MCF 10A (cell line): ENCODE measurements at regions not wholly inside any gene's neighbourhood (a gene's known extent, or its start where the extent isn't known, plus 50 kb on each side); places are given as distances from the start of the nearest gene placed in this dataset.

Source experiments
- BruUV-seq: library from RNA; stranded (reverse); fragments of 400-500 nt; replicated peaks from 2 replicates; lab custom pipeline; 2021; lab: Mats Ljungman, UMichigan
- CTCF ChIA-PET: fragments of 300-600 bp; sonication (Branson Sonifier 250); formaldehyde crosslinking; extraction: SDS; loops from one replicate; lab custom pipeline; 2021; ENCODE audit warnings: antibody characterized with exemption, inconsistent platforms; lab: Yijun Ruan, JAX
- POLR2A ChIA-PET: fragments of 300-600, 350-650 bp; sonication (Branson Sonifier 250); formaldehyde crosslinking; extraction: SDS; loops from one replicate; lab custom pipeline; 2020; ENCODE audit warnings: antibody characterized with exemption, inconsistent platforms; lab: Yijun Ruan, JAX
- DNase-seq: peaks from one replicate; pipeline ENCODE4 v3.0.0-alpha.2; 2018; ENCODE audit not compliant: unreplicated experiment
- H3K27ac Mint-ChIP-seq: one replicate; pipeline ENCODE4 v1.8.0; 2022; ENCODE audit warnings: mild to moderate bottlenecking, low read depth, mixed read lengths; ENCODE audit not compliant: unreplicated experiment
- H3K27me3 Mint-ChIP-seq: one replicate; pipeline ENCODE4 v1.8.0; 2022; ENCODE audit warnings: mixed read lengths; ENCODE audit not compliant: insufficient read depth, unreplicated experiment
- H3K36me3 Mint-ChIP-seq: one replicate; pipeline ENCODE4 v1.8.0; 2022; ENCODE audit warnings: mild to moderate bottlenecking, moderate library complexity, mixed read lengths; ENCODE audit not compliant: insufficient read depth, unreplicated experiment
- H3K4me1 Mint-ChIP-seq: one replicate; pipeline ENCODE4 v1.8.0; 2022; ENCODE audit warnings: mixed read lengths; ENCODE audit not compliant: insufficient read depth, unreplicated experiment
- H3K4me3 Mint-ChIP-seq: one replicate; pipeline ENCODE4 v1.8.0; 2022; ENCODE audit warnings: mild to moderate bottlenecking, moderate library complexity, mixed read lengths; ENCODE audit not compliant: unreplicated experiment
- H3K9me3 Mint-ChIP-seq: one replicate; pipeline ENCODE4 v1.8.0; 2022; ENCODE audit warnings: mixed read lengths; ENCODE audit not compliant: unreplicated experiment
- intact Hi-C: fragments of 100-400 bp; cut with micrococcal nuclease; formaldehyde crosslinking; loops from 2 replicates; pipeline ENCODE4 v1.14.1; 2022
- TF ChIP-seq, protein P1 (sequence below): fragments of 200-600 bp; IDR thresholded peaks from one replicate; pipeline ENCODE4 v1.8.0; 2022; ENCODE audit warnings: antibody characterized with exemption, mild to moderate bottlenecking; ENCODE audit not compliant: unreplicated experiment

DNA sequence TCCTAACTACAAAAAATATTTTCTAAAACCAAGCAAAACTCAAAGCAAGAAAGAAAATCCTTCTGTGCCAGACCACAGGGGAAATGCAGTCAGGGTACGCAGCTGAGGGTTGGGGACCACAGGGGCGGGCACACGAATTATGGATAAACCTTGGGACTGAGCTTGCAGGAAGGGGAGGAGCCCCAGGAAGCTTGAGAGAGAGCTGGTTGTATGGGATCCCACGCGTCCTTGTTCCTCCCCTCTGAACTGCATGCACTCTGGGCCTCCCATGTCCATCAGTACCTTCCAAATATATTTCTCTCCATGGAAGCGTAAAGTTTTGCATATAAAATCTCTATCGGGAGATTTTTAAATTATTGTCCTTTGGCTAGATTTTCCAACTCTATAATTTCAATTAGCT lies 673.4 kb downstream of the TBC1D22A start:
- BruUV-seq, result no TSS peak
- no peak overlapping the region for H3K4me3 Mint-ChIP-seq
- peaks cover 8% of the 10 kb centered on the region for H3K27me3 Mint-ChIP-seq
- TF ChIP-seq, protein P1, sequence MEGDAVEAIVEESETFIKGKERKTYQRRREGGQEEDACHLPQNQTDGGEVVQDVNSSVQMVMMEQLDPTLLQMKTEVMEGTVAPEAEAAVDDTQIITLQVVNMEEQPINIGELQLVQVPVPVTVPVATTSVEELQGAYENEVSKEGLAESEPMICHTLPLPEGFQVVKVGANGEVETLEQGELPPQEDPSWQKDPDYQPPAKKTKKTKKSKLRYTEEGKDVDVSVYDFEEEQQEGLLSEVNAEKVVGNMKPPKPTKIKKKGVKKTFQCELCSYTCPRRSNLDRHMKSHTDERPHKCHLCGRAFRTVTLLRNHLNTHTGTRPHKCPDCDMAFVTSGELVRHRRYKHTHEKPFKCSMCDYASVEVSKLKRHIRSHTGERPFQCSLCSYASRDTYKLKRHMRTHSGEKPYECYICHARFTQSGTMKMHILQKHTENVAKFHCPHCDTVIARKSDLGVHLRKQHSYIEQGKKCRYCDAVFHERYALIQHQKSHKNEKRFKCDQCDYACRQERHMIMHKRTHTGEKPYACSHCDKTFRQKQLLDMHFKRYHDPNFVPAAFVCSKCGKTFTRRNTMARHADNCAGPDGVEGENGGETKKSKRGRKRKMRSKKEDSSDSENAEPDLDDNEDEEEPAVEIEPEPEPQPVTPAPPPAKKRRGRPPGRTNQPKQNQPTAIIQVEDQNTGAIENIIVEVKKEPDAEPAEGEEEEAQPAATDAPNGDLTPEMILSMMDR, result no peak
- no peaks in the 10 kb centered on the region for H3K36me3 Mint-ChIP-seq
- ChIA-PET CTCF (interaction anchor here (0.6 kb wide), 1 partner anchor 21 kb away, joined by 3 read pairs; no protein-coding TSS in a partner anchor), POLR2A (no interaction called here)
- no peak overlapping the region for H3K27ac Mint-ChIP-seq
- H3K4me1 Mint-ChIP-seq, result no peaks in the 10 kb centered on the region
- DNase-seq, result no peak
- peaks cover 24% of the 10 kb centered on the region for H3K9me3 Mint-ChIP-seq
- intact Hi-C loops, result no loop called here

DNA sequence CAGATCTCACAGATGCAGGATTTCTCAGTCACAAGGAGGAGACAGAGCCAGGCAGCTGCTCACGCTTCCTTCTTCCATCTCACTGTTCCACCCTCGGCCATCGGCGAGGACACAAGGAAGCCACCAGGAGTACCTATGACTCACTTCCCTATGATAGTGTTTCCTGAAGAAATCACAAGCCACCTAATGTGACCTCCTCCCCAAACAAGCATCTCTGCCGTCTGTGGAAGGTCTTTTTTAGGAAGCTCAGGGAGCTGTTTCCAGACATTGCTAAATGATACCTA lies 672.7 kb downstream of the TBC1D22A start:
- ChIA-PET CTCF (no interaction called here), POLR2A (no interaction called here)
- TF ChIP-seq, protein P1, result no peak
- H3K27ac Mint-ChIP-seq, result no peak overlapping the region
- no peaks in the 10 kb centered on the region for H3K36me3 Mint-ChIP-seq
- H3K4me3 Mint-ChIP-seq, result no peak overlapping the region
- BruUV-seq, result no TSS peak
- DNase-seq, result no peak
- intact Hi-C loops, result no loop called here
- H3K27me3 Mint-ChIP-seq, result peaks cover 8% of the 10 kb centered on the region
- H3K4me1 Mint-ChIP-seq, result no peaks in the 10 kb centered on the region
- peaks cover 17% of the 10 kb centered on the region for H3K9me3 Mint-ChIP-seq

DNA sequence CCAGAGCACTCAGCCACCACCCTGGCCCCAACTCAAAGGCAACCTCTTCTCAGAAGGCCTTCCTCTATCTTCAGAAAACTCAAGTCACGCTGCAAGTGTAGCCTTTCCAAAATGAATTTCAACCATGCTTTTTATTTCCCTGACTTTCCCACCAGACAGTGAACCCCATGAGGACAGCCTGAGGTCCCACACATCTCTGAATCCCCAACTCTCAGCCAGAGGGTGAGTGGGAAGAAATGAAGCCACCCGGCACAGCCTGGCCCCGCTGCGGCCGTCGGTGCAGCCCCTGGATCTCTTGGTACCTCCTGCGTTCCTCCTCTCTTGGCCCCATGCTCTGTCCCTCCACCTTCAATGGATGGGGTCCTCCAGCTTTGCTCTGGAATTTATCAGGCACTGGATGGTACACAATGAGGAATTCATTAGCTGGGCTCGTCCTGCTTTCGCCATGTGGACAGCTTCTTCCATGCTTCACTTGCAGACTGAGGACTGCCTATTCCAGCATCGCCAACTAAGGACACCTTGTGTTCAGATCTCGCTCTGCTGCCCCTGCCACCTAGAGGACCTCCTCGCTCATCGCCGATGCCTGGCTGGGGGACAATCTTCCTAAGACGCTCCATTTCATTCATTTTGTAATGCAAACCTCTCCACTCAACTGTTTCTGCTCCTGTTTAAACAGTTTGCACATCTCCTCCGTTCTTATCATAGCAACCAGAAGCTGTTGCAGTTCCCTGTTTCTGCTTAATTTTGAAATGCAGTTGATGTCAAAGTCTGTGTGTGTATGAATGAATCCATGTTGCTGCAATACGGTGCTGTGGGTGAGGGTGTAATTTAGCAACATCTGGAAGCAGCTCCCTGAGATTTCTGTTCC lies 672.1 kb downstream of the TBC1D22A start:
- DNase-seq, result no peak
- Mint-ChIP-seq H3K4me1 (no peaks in the 10 kb centered on the region), H3K4me3 (no peak overlapping the region), H3K9me3 (peaks cover 20% of the 10 kb centered on the region), H3K27me3 (peaks cover 8% of the 10 kb centered on the region), H3K36me3 (no peaks in the 10 kb centered on the region), H3K27ac (no peak overlapping the region)
- ChIA-PET POLR2A (no interaction called here), CTCF (no interaction called here)
- intact Hi-C loops, result no loop called here
- TF ChIP-seq, protein P1, result no peak
- no TSS peak for BruUV-seq

DNA sequence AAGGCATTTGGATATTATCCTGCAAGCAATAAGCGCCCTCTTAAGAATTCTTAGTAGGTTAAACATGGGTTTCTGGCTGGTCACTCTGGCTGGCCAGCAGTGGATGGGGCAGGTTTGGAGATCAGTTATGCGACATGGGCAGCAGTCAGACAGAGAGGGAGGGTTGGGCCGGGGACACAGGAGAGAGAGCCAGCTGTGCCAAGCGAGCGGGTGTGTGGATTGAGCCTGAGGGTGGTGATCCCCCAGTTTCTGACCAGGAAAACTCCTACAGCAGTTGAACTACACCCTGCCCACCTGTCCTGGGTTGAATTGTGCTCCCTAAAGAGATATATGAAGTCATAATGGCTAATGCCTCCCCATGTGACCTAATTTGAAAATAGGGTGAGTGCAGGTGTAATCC lies 671.2 kb downstream of the TBC1D22A start:
- ChIA-PET CTCF (no interaction called here), POLR2A (no interaction called here)
- intact Hi-C loops, result no loop called here
- BruUV-seq, result no TSS peak
- H3K4me3 Mint-ChIP-seq, result no peak overlapping the region
- no peak for DNase-seq
- H3K4me1 Mint-ChIP-seq, result no peaks in the 10 kb centered on the region
- H3K36me3 Mint-ChIP-seq, result no peaks in the 10 kb centered on the region
- H3K27me3 Mint-ChIP-seq, result peaks cover 8% of the 10 kb centered on the region
- TF ChIP-seq, protein P1, result no peak
- H3K9me3 Mint-ChIP-seq, result peaks cover 30% of the 10 kb centered on the region
- H3K27ac Mint-ChIP-seq, result no peak overlapping the region
